ENCODE measurements at regions not wholly inside any gene's neighbourhood (a gene's known extent, or its start where the extent isn't known, plus 50 kb on each side); places are given as distances from the start of the nearest gene placed in this dataset.
A peak's percentile ranks its signal among the peaks of the same experiment; 100 is the strongest.

DNA sequence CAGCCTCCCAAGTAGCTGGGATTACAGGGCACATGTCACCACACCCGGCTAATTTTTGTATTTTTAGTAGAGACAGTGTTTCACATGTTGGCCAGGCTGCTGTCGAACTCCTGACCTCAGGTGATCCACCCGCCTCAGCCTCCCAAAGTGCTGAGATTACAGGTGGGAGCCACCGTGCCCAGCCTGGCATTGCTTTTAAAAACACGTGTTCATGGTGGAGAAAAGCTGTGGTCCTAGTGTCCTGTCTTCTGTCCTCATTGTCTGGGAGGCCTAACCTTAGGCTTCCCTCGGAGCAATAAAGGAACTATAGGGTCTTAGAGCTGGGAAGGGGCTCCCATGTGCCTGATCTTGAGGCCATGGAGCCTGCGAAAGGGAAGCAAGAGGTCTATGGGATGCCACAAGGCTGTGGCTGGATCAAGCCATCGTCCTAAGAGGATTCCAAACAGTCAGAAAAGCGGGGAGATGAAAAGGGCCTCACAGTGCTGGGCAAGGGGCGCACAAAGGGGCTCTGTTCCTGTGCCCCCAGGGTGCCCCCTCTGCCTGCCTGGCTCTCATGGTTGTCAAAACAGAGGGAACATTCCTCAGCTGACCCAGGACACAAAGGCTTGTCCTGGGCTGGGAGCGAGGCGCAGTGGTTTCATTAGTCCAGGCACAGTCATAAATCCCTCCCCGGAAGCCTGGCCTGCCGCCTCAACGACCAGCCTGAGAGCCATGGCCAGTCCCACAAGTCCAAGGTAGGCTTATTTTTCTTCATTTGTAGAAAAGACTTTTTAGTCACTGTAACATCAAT is 106.6 kb upstream of the TNS3 start:
- Histone ChIP-seq H4K8ac (ENCODE audit: low read depth in 2 of 2, low read length in 2 of 2) (no peak overlapping the region), H3K27me3 (ENCODE audit: control insufficient read depth, insufficient read depth, low read length) (no peaks in the 10 kb centered on the region), H4K91ac (ENCODE audit: insufficient read depth, low read depth, low read length) (peak overlapping the region; percentile 28; the same call in 1 of the 2 replicates), H3K27ac (ENCODE audit: insufficient read depth, low read length) (no peak overlapping the region), H4K20me1 (ENCODE audit: insufficient read depth, low read length) (no peaks in the 10 kb centered on the region), H4K5ac (ENCODE audit: low read depth, low read length) (no peak overlapping the region), H3K9ac (ENCODE audit: low read depth, low read length) (no peak overlapping the region), H2BK20ac (ENCODE audit: low read depth, low read length) (peak overlapping the region; percentile 65; the same call in 1 of the 2 replicates), H2AK9ac (replicated peaks; ENCODE audit: low read depth, low read length, poor library complexity) (peak overlapping the region; percentile 79), H3K9me1 (ENCODE audit: insufficient read depth, low read length) (peaks cover 5% of the 10 kb centered on the region; the same call in 1 of the 2 replicates), H3K14ac (replicated peaks; ENCODE audit: low read depth, low read length) (no peak overlapping the region), H2AK5ac (ENCODE audit: low read depth, low read length) (peak overlapping the region; percentile 36; the same call in 1 of the 2 replicates), H2BK120ac (ENCODE audit: low read depth, low read length) (peak overlapping the region; percentile 32; the same call in 1 of the 2 replicates), H3K23ac (ENCODE audit: low read depth, low read length) (no peak overlapping the region), H3K4ac (ENCODE audit: low read depth, low read length) (peak overlapping the region; percentile 36), H3K18ac (ENCODE audit: low read depth, low read length) (no peak overlapping the region), H3K56ac (ENCODE audit: extremely low read depth, insufficient read depth, low read length) (no peak overlapping the region), H2BK15ac (ENCODE audit: low read depth, low read length) (no peak overlapping the region), H3K36me3 (ENCODE audit: control insufficient read depth, insufficient read depth, low read length) (no peaks in the 10 kb centered on the region), H3K79me1 (ENCODE audit: low read depth in 1 of 2, low read length in 2 of 2) (no peaks in the 10 kb centered on the region), H3K9me3 (ENCODE audit: control insufficient read depth, insufficient read depth, low read length) (no peaks in the 10 kb centered on the region), H3K4me2 (ENCODE audit: low read depth, low read length) (no peak overlapping the region), H3K4me1 (ENCODE audit: control insufficient read depth, insufficient read depth, low read length) (peaks cover 6% of the 10 kb centered on the region), H3K4me3 (ENCODE audit: insufficient read depth, low read depth, low read length) (no peak overlapping the region), H2AFZ (replicated peaks; ENCODE audit: low read length, poor library complexity) (peak overlapping the region; percentile 26), H2BK5ac (ENCODE audit: low read depth, low read length, poor library complexity, severe bottlenecking) (peak overlapping the region; percentile 47)
- dilution Hi-C loops (cut with HindIII; ENCODE audit: low sequenced_read_pairs, unreplicated experiment) = no loop called here
- in situ Hi-C loops (cut with MboI; ENCODE audit: low sequenced_read_pairs) = no loop called here
- intact Hi-C loops (cut with micrococcal nuclease) = no loop called here
- DNase-seq (no peak), ATAC-seq (ENCODE audit: low read depth) (no peak)
- TF ChIP-seq RAD21 (IDR thresholded peaks at IDR 0.05; ENCODE audit: low read length) = no peak
- TF ChIP-seq BHLHE40 (IDR thresholded peaks at IDR 0.05; ENCODE audit: low read depth, low read length) = no peak
- no peak for TF ChIP-seq MAFK (IDR thresholded peaks at IDR 0.05; ENCODE audit: low read depth, low read length)
- TF ChIP-seq, protein P1, sequence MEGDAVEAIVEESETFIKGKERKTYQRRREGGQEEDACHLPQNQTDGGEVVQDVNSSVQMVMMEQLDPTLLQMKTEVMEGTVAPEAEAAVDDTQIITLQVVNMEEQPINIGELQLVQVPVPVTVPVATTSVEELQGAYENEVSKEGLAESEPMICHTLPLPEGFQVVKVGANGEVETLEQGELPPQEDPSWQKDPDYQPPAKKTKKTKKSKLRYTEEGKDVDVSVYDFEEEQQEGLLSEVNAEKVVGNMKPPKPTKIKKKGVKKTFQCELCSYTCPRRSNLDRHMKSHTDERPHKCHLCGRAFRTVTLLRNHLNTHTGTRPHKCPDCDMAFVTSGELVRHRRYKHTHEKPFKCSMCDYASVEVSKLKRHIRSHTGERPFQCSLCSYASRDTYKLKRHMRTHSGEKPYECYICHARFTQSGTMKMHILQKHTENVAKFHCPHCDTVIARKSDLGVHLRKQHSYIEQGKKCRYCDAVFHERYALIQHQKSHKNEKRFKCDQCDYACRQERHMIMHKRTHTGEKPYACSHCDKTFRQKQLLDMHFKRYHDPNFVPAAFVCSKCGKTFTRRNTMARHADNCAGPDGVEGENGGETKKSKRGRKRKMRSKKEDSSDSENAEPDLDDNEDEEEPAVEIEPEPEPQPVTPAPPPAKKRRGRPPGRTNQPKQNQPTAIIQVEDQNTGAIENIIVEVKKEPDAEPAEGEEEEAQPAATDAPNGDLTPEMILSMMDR (conservative IDR thresholded peaks at IDR 0.05; ENCODE audit: low read depth, low read length) = no peak
- no peak for TF ChIP-seq FOS (IDR thresholded peaks at IDR 0.05; ENCODE audit: low read depth, low read length)
- TF ChIP-seq SMC3 (IDR thresholded peaks at IDR 0.05; ENCODE audit: low read depth, low read length) = no peak
- TF ChIP-seq RFX5 (IDR thresholded peaks at IDR 0.05; ENCODE audit: low read depth, low read length) = no peak
- TF ChIP-seq, protein P2, sequence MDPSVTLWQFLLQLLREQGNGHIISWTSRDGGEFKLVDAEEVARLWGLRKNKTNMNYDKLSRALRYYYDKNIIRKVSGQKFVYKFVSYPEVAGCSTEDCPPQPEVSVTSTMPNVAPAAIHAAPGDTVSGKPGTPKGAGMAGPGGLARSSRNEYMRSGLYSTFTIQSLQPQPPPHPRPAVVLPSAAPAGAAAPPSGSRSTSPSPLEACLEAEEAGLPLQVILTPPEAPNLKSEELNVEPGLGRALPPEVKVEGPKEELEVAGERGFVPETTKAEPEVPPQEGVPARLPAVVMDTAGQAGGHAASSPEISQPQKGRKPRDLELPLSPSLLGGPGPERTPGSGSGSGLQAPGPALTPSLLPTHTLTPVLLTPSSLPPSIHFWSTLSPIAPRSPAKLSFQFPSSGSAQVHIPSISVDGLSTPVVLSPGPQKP (IDR thresholded peaks at IDR 0.05; ENCODE audit: borderline replicate concordance, low read depth, low read length) = no peak
- BruUV-seq (replicated peaks) = no TSS peak
- ChIA-PET POLR2A (ENCODE audit: unreplicated experiment) (no interaction called here), CTCF (no interaction called here)
- WGBS, 2 experiments (ENCODE audit: extremely low coverage in 2 of 2, insufficient read length in 1 of 2) = 97% methylated on average over 5 of the region's 15 CpGs; no CpG with 5 or more reads in 1 of the 2 experiments
